ENCODE measurements at regions not wholly inside any gene's neighbourhood (a gene's known extent, or its start where the extent isn't known, plus 50 kb on each side); places are given as distances from the start of the nearest gene placed in this dataset.
"Not testable (repeated sequence)": the region's sequence is repeated elsewhere in the genome, so short reads cannot be mapped to it uniquely, and the experiment has no call there.

DNA sequence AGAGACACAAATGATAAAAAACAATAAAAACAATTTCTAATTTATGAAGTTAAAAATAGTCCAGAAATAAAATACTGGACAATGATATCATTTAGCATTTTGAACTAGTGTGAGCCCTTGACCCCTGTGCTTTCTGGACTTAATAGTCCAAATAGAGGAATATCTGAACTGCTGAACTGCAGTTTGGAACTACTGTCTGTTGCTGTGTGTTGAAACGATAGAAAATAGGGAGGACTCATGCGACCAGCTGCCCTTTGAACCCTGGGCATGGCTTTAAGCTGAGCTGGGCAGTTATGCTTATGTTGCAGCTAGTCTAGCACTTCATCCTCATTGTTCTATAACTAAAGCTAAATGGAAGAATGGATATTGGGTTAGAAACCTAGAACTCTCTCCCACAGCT is 99.5 kb downstream of the FMR1NB start:
- DNase-seq, result no peak

DNA sequence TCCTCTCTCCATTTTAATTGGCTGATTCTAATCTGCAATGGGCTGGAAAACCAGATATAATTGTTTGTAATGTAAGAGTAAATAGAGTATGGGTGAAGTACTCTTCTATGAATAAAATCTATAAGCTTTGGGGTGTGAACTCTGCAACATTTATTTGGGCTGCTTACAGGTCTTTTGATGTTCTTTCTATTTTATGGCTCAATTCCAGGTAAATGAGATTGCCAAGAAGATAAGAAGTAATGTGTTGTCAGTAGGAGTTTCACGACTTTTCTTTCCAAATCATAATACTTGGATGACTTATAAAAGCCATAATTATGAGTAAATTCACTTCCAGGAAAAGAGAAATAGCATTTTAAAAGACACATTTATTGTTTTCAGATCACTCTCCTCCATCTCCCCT is 103.5 kb downstream of the FMR1NB start:
- DNase-seq, result no peak

DNA sequence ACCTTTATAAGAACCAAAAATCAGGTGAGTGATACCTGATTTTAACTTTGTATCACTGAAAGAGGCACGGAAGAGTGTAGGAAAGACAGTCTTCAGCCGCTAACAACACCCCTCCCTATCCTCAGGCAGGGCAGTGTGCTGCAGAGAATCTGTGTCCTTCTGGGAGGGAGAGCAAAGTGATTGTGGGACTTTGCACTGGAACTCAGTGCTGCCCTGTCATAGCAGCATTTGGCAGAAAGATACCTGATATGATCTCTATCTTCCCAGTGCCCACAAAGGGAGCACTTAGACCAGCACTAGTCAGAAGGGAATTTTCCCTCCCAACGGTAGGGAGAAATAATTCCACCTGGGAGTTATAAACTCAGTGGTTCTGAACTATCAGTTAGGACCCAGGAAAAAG is 139.0 kb downstream of the FMR1NB start:
- DNase-seq, result no peak

DNA sequence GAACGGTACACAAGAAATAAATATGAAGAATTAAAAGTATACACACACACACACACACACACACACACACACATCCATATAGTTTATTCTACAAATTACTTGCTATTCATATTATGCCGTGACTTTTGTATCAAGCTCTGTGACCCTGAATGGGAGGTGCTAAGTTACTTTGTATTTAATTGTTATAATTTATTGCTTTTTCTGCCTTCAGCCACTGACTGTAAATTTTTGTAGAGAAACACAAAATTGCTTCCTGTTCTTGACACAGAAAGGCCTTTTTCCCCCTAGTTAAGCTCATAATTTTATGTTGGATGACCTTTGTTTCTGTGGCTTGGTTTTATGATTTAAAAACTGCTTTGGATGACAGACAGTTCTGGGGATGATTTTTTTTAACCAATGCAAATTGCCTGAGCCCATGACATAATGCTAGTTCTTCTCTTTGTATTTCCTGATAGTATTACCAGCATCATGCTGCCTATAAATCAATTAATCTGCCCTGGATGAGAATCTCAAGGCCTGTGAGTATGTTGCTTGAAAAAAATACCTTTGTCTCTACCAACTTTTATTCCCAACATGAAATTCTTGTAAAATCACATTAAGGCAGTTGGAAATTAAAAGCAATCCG is 140.0 kb downstream of the FMR1NB start:
- no peak for DNase-seq

DNA sequence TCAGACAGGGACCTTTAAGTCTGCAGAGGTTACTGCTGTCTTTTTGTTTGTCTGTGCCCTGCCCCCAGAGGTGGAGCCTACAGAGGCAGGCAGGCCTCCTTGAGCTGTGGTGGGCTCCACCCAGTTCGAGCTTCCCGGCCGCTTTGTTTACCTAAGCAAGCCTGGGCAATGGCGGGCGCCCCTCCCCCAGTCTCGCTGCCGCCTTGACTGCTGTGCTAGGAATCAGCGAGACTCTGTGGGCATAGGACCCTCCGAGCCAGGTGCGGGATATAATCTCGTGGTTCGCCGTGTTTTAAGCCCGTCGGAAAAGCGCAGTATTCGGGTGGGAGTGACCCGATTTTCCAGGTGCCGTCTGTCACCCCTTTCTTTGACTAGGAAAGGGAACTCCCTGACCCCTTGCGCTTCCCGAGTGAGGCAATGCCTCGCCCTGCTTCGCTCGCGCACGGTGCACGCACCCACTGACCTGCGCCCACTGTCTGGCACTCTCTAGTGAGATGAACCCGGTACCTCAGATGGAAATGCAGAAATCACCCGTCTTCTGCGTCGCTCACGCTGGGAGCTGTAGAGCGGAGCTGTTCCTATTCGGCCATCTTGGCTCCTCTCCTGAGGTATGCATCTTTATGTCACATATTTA is 147.9 kb downstream of the FMR1NB start:
- not testable (repeated sequence) for DNase-seq

DNA sequence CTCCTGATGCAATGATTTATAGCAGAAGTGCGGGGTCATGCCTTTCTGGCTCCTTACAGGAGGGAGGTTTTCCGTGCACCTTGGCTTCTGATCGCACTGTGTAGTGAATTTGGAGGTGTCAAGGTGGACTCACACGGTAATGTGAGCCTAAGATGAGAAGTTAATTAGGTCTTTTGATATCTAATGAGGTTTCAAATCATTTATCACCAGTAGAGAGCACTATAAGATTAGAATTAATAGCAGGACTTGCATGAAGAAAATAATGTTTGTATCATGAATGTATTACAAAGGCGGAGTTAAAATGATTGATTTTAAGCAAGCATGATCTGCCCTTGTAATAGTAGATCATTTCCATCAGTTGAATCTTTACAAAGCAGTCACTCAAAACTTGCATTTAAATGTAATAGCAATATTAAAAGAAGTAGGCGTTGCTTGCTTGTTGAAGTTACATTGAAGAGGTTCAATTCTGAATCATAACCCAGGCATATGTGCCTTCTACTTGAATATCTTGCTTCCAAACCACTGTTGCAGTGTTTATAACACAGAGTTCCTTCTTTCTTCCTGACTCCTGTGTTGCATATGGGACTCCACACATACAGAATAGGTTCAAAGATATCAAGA is 152.1 kb downstream of the FMR1NB start:
- DNase-seq, result peak in 1 of 5 donors; percentile 10

DNA sequence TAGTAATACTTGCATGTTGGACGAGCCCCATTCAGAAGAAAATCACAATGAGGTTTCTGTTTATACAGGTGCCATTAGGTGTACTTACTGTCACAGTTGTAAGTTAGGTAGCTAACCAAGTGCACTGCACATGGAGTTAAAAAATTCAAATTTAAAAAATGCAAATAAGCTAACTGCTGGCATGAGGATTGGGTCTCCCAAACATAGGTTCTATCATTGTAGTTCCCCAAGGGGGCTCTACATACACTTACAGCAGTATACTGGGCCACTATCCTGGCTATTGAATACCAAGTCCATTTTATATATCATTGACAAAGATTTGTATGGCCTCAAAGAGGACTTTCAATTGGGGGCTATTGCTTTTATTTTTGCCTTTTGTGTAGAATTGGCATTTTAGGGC is 153.4 kb downstream of the FMR1NB start:
- DNase-seq, result no peak

DNA sequence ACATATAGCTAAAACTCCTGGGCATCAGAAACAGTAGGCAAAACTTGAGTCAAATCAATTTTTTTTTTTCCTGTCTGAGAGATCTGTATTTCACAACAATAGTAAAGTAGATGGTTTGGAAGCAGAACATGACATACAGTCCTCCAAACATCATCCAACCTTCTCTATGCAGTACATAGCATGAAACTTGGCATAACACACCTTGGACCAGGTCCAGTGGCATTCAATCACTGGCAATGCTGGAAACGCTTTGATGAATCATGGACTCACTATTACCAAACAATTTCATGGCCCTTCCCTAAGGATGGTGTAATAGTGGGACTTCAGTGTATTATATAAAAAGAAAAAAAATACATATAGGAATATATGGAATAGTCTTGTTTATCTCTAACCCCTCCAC is 154.6 kb downstream of the FMR1NB start:
- DNase-seq, result no peak

DNA sequence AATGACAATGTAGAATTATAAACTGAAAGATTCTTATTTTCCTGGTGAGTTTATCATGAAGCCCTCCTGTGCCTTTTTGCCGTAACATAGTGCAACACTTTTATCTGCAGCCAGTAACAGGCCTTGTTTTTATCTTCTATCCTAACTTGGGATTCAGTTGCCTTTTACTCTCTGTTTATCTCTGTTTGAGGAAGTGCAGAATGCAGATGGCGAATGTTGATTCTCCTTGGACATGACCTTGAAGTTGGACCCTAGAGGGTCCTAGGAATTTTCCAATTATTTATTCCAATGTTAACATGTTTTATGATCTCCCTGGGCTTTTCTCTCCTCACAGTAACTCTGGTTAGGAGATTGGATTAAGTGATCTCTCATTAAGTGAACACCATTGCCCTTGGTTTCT is 165.0 kb downstream of the FMR1NB start:
- no peak for DNase-seq

DNA sequence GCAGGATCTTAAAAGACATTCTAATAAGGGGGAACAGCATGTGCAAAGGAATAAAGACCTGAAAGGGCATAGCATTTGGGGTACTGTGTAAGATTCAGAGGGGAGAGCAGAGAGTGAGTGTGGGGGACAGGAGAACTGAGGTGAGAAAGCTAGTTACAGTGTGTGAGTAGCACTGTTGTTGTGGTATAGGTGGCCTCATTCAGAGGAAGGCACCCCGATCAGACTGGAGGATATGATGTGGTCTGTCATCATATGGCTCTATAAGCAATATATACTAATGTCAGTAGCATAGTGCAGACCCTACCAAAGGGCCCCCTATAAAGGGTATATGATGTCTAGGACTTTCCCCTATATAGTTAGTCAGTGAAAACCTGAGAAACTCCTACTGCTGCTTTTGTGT is 175.8 kb downstream of the FMR1NB start:
- no peak for DNase-seq

DNA sequence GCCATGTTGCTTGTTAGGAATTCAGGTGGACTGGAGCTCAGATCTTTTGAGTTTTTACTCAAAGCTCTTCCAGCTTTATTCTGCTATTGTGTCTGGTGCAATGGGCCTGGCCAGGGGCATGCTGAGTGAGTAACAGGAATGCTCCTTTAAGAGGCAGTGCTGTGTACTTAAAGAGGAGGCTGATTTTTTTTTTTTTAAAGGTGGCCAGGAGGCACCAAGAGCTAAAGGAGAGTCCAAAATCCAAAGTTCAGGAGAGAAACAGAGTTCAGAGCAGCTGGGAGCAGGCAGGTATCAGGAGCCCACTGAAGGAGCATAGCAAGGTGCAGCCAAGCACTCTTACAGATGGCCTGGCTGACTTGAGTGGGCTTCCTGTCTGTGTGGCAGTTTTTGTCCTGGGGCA is 178.7 kb downstream of the FMR1NB start:
- no peak for DNase-seq

DNA sequence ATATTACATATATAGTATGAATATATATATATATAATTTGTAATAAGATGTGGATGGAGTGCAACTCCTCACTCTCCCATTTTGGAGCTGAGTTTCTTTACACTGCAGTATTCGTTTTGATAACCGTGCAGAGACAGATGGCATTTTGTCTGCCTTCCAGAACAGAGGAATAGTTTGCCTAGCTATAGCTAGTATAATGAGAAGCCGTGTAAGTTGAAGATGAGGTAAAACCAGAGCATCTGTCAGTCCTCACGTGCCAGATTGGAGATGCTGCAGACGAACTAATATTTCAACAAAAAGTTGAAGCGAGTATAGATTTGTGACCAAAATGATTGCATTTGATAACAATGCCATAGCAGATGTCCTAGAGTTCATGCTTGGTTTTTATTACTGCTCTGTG is 180.6 kb downstream of the FMR1NB start:
- DNase-seq, result no peak

DNA sequence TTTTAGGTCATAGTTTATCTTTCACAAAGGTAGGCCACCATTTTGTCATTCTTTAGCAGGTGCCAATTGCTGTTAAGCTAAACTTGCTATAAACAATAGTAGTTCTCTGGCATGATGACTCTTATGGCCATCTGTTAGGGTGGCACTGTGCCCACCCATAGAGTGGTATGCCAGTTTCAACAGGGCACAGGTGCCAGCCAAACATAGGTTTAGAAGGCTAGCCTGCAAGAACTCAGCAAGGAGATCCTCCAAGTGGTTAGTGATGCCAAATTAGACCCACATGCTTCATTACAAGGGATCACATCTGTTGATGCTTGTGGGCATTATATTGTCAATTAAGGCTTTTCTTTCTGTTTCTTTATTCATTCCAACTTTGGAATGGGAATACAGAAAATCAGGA is 204.5 kb downstream of the FMR1NB start:
- no peak for DNase-seq

DNA sequence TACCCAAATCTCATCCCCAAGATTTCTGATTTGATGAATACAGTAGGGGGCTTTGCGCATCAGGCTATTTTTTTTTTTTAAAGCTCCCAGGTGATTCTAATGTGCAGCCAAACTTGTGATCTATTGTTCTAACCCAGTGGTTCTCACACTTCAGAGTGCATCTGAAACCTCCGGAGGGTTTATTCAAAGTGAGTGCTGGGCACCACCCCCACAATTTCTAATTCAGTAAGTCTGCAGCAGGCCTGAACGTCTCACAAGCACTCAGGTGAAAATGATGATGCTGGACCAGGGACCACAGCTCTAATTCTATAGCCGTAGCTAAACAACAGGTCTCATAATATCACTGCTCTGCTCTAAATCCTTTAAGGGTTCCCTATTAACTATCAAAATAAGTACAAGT is 211.4 kb downstream of the FMR1NB start:
- DNase-seq, result no peak

DNA sequence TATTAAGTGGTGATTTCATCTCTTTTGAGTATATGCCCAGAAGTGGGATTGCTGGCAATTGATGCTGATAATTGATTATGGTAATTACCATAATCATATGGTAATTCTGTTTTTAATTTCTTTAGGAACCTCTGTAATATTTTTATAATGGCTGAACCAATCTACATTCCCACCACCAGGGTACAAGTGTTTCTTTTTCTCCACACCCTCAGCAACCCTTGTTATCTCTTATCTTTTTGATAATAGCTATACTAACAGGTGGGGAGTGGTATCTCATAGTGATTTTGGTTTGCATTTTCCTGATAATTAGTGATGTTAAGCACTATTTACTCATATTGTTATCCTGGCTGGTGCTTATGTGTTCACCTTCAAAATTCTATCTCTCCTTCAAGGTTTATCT is 212.6 kb downstream of the FMR1NB start:
- DNase-seq, result no peak

DNA sequence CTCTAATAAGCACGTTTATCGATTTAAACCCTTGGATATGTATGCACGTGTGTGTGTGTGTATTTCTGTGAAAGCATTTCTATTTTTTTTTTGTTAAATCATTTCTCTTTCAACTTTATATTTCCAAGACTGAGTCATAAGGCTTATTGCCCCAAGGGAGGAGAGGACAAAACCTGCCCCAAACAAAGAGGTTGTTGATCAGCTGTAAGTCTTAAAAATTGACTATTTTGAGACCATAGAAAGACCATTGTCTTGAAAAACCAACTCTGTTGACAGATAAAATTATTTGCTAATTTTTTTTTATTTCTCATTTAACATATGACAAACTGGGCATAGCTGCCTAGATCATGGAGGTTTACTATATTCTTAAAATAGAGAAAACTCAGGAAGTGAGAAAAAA is 222.4 kb downstream of the FMR1NB start:
- DNase-seq, result no peak

DNA sequence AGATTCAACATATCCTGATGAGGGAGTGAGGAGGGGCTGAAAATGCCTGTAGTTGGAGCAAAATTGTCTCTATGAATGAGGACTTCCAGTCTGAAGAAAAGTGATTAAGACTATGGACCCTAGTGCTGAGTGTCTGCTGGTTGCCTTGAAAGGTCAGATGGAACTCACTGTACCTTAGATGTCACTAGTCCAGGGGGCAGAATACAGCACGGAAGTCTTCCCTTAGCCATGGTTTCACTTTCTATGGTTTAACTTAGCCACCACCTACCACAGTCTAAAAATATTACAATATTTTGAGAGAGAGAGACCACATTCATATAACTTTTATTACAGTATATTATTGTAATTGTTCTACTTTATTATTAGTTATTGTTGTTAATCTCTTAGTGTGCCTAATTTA is 223.1 kb downstream of the FMR1NB start:
- no peak for DNase-seq

DNA sequence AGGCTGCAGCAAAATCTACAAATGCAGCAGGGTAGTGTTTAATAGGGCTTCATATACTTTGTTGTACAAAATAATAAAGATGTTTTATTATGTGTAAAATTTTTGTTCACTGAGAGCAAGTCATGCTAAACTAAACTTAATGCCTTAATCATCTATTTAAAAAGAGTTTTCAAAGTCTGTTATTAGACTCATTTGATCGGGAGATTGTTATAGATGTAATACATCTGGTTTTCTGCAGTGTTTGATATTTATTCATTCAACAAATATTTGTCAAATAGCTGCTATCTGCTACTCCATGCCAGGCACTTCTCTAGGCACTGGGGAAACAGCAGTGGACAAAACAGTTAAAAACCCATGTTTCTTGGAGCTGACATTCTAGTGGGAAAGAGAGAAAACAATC is 233.6 kb downstream of the FMR1NB start:
- DNase-seq, result no peak

DNA sequence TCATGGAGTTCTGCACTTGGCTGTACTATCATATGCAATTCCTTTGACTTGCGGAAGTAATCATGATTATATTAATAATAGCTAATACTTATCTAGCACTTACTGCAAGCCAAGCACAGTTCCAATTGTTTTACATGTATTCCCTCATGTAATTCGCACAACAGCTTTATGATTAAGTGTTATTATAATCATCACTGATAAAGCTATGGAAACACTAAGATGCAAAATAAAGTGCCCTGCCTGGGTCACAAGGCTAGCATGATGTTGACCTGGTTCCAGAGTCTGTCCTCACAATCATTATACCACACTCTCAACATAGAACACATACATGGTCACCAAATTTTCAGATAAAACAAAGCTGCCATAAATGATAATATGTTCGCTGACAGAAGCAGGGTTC is 234.6 kb downstream of the FMR1NB start:
- DNase-seq, result no peak

DNA sequence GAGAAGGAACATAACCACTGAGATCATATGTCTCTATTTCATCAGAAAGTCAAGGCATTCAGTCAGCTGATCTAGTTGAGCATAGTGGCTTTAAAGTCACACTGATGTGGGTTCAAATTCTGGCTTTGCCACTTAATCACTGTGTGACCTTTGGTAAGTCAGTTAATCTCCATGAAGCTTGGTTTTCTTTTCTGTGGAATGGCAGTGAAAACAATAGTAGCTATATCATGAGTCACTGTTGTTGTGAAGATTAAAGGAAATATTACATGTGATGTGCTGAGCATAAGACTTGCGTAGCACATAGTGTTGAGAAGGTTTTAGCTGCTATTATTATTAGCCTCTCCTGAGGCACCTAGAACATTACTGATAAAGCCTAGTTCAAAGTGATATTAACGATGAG is 242.2 kb downstream of the FMR1NB start:
- no peak for DNase-seq

DNA sequence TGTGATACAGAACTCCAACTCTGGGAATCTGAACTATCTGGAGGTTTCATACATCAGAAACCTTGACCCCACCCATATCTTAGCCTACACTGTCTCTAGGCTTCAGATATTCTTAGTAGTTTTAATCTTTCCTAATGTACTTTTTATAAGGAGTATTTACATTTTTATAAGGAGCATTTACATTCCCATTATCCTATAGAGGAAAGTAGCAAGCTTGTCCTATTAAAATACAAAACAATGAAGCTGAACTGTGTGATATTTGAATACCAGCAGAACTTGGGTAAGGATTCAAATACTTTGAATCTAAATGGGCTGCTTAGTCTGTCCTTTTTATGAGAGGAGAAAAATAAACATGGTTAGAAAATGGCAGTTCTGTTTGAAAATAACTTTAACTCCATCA is 247.4 kb downstream of the FMR1NB start:
- DNase-seq, result no peak

DNA sequence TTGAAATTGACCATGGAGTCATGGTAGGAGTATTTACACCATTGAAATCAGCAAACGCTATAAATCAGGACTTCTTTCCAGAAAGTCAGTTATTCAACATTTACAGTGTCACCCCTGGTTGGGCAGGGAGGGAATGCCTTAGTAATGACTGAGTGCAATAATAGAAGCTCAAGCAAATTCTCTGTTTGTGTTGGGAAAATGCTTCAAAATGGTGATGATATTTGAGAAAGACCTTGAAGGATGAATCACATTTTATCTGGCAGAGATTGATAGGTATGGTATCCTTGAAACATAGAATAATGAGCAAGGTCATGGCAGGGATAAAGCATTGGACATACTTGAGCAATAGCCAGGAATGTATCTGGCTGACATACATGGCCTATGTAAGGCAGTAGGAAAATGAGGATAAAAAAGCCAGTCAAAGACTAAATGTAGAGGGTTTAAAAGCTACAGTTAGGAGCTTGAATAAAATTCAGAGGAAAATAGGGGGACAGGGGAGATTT is 248.7 kb downstream of the FMR1NB start:
- DNase-seq, result no peak

DNA sequence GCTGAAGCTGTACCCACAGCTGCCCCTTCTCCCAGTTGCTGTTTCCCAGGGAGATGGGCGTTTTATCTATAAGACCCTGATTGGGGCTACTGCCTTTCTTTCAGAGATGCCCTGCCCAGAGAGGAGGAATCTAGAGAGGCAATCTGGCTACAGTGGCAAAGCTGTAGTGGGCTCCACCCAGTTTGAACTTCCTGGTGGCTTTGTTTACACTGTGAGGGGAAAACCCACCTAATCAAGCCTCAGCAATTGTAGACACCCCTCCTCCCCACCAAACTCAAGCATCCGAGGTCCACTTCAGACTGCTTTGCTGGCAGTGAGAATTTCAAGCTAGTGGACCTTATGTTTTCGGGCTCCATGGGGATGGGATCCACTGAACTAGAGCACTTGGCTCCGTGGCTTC is 240.4 kb upstream of the AFF2 start:
- DNase-seq, result no peak

DNA sequence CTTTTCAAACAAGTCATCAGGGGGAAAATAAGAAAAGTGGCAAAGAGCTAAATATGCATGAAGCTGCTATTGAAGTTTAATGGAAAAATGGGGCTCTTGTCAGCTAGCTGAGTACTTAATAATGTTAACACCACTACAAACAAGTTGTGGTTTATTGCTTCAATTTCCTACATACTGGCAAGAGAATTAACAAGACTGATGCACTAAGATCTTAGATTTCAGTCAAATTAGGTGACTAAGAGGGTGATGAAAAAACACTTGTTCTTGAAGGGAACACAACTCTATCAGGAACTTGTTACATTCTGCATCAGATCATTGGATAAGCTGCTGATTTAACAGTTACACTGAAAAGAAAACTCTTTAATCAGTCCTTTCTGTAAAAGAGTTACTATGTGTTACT is 234.6 kb upstream of the AFF2 start:
- no peak for DNase-seq

DNA sequence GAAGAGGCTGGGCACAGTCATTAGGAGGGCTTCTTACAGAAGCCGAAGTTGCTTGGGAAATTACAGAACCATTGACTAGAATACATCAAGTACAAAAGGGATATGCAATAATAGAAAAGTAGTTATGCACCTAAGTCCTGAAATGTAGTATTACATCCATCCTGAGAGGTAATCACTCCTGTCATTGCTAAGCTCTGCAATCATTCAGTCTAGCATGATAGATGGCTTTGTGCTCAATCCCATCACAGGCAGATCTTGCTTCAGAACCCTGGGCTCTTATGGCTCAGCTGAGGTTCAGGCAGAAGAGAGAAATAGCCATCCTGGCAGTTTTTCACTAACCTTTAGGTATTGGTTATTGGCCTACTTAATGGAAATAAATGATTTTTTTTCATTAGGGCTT is 231.7 kb upstream of the AFF2 start:
- DNase-seq, result no peak
